Sigmoid colon (tissue), 6 donors: ENCODE measurements at regions not wholly inside any gene's neighbourhood (a gene's known extent, or its start where the extent isn't known, plus 50 kb on each side); places are given as distances from the start of the nearest gene placed in this dataset.

Source experiments
- DNase-seq: peaks from one replicate; pipeline ENCODE4 v3.0.0-alpha.2; 2019
- H3K27ac ChIP-seq, 4 donors: fragments of 200-600 bp; sonication (generic); one replicate each; pipeline ENCODE4 v1.5.1; 2016 to 2019; ENCODE audit warnings: mild to moderate bottlenecking in 1 of 4
- H3K27me3 ChIP-seq, 3 donors: fragments of 200-600 bp; sonication (generic); one replicate each; pipeline ENCODE4 v1.5.1; 2019; ENCODE audit warnings: mild to moderate bottlenecking in 1 of 3
- H3K36me3 ChIP-seq, 4 donors: fragments of 200-600 bp; sonication (generic); one replicate each; pipeline ENCODE4 v1.5.1; 2016 to 2019
- H3K4me1 ChIP-seq, 4 donors: fragments of 200-600 bp; sonication (generic); one replicate each; pipeline ENCODE4 v1.5.1; 2017 to 2019
- H3K4me3 ChIP-seq, 4 donors: fragments of 200-600 bp; sonication (generic); one replicate each; pipeline ENCODE4 v1.5.1; 2017 to 2019; ENCODE audit warnings: mild to moderate bottlenecking in 2 of 4, moderate library complexity in 1 of 4
- H3K9me3 ChIP-seq, 4 donors: fragments of 200-600 bp in 3 of 4; sonication (generic) in 3 of 4; one replicate each; pipeline versions ENCODE4 v1.5.1 to v1.6.1; 2013 to 2019
- CTCF ChIP-seq, 4 experiments: fragments of 450-650 bp in 3 of 4; fragments of 200-600 bp in 1 of 4; IDR thresholded peaks; one replicate each; pipeline ENCODE4 v1.5.1; 2016 to 2019; ENCODE audit warnings: antibody characterized with exemption in 4 of 4, mild to moderate bottlenecking in 3 of 4, moderate library complexity in 2 of 4
- EP300 ChIP-seq, 4 donors: sonication (generic); formaldehyde crosslinking; IDR thresholded peaks; one replicate each; pipeline ENCODE4 v1.6.1; 2017; ENCODE audit warnings: antibody characterized with exemption in 4 of 4
- POLR2A ChIP-seq, 2 donors: fragments of 450-650 bp; IDR thresholded peaks; one replicate each; pipeline ENCODE4 v1.6.1; 2016; ENCODE audit warnings: antibody characterized with exemption in 2 of 2, mild to moderate bottlenecking in 2 of 2, moderate library complexity in 2 of 2
- POLR2AphosphoS5 ChIP-seq, 4 donors: sonication (generic); formaldehyde crosslinking; IDR thresholded peaks; one replicate each; pipeline ENCODE4 v1.6.1; 2017; ENCODE audit warnings: antibody characterized with exemption in 4 of 4
- WGBS, 2 donors: extraction: QIAGEN DNeasy Blood & Tissue Kit; methylation state at CpG; one replicate each; pipeline ENCODE4 v1.1.7; 2013; 5-methylcytosine and 5-hydroxymethylcytosine counted together
- intact Hi-C: fragments of 100-400 bp; cut with DNase I; formaldehyde crosslinking; loops from one replicate; pipeline ENCODE4 v1.15.1; 2023
- donor health status: healthy with polysubstance abuse.
- donor health status: healthy.

DNA sequence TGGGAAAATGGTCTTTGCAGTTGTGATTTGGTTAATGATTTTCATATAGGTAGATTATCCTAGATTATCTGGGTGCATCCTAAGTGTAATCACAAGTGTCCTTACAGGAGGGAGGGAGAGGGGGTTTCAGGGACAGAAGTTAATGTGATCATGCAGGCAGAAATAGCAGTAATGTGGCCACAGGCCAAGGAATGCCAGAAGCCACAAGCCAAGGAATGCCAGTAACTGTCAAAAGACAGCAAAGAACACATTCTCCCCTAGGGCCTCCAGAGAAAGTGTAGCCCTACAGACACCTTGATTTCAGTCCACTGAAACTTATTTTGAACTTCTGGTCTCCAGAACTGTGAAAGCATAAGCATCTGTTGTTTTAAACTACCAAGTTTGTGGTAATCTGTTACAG lies 2074.5 kb downstream of the MAT2B start:
- Histone ChIP-seq H3K36me3 (no peaks in the 10 kb centered on the region), H3K9me3 (no peaks in the 10 kb centered on the region), H3K27ac (no peak overlapping the region), H3K4me1 (no peaks in the 10 kb centered on the region), H3K4me3 (no peak overlapping the region), H3K27me3 (no peaks in the 10 kb centered on the region)
- TF ChIP-seq POLR2A (IDR thresholded peaks at IDR 0.05) (no peak), POLR2AphosphoS5 (IDR thresholded peaks at IDR 0.05) (no peak), EP300 (IDR thresholded peaks at IDR 0.05) (no peak), CTCF (IDR thresholded peaks at IDR 0.05) (no peak)
- intact Hi-C loops = no loop called here
- no peak for DNase-seq

GRCh38 chr5:165594693-165595092 lies 2089.3 kb downstream of the MAT2B start:
- TF ChIP-seq POLR2AphosphoS5 (IDR thresholded peaks at IDR 0.05) (no peak), POLR2A (IDR thresholded peaks at IDR 0.05) (no peak), EP300 (IDR thresholded peaks at IDR 0.05) (no peak), CTCF (IDR thresholded peaks at IDR 0.05) (no peak)
- no peaks in the 10 kb centered on the region for H3K4me1 ChIP-seq
- 44 to 79% methylated on average over 1 of the region's 1 CpG for WGBS, 2 donors
- intact Hi-C loops = no loop called here
- H3K27me3 ChIP-seq = no peaks in the 10 kb centered on the region
- no peaks in the 10 kb centered on the region for H3K9me3 ChIP-seq
- no peak overlapping the region for H3K27ac ChIP-seq
- no peak for DNase-seq
- no peak overlapping the region for H3K4me3 ChIP-seq
- no peaks in the 10 kb centered on the region for H3K36me3 ChIP-seq

DNA sequence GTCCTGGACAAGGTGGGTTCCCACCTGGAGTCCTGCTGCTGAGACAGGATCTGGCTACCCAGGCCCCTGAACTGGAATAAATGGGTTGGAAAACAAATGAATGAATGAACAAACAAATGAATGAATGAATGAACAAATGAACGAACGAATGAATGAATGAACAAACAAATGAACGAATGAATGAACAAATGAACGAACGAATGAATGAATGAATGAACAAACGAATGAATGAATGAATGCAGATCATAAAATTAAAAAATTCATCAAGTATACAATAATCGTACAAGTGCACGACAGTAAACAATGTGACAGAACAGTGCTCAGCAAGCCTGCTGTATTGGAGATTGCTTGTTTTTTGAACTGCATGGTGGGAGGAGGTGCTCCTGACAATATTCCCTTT lies 2097.1 kb downstream of the MAT2B start:
- TF ChIP-seq CTCF (IDR thresholded peaks at IDR 0.05) (no peak), POLR2A (IDR thresholded peaks at IDR 0.05) (no peak), EP300 (IDR thresholded peaks at IDR 0.05) (no peak), POLR2AphosphoS5 (IDR thresholded peaks at IDR 0.05) (no peak)
- H3K27me3 ChIP-seq = no peaks in the 10 kb centered on the region
- H3K27ac ChIP-seq = no peak overlapping the region

GRCh38 chr5:165607026-165607425 lies 2101.6 kb downstream of the MAT2B start:
- intact Hi-C loops = no loop called here
- WGBS, 2 donors = 90 to 93% methylated on average over 12 of the region's 12 CpGs
- Histone ChIP-seq H3K36me3 (no peaks in the 10 kb centered on the region), H3K4me1 (no peaks in the 10 kb centered on the region), H3K27ac (no peak overlapping the region), H3K27me3 (no peaks in the 10 kb centered on the region), H3K4me3 (no peak overlapping the region), H3K9me3 (no peaks in the 10 kb centered on the region)
- TF ChIP-seq POLR2A (IDR thresholded peaks at IDR 0.05) = no peak
- no peak for TF ChIP-seq POLR2AphosphoS5 (IDR thresholded peaks at IDR 0.05)
- no peak for TF ChIP-seq CTCF (IDR thresholded peaks at IDR 0.05)
- TF ChIP-seq EP300 (IDR thresholded peaks at IDR 0.05) = no peak
- DNase-seq = no peak

More for the DNA sequence above, 2097.1 kb downstream of the MAT2B start:
- DNase-seq = no peak
- intact Hi-C loops = no loop called here
- H3K4me1 ChIP-seq = no peaks in the 10 kb centered on the region
- H3K4me3 ChIP-seq = no peak overlapping the region
- H3K36me3 ChIP-seq = no peaks in the 10 kb centered on the region
- WGBS, 2 donors = 68 to 86% methylated on average over 8 of the region's 8 CpGs
- no peaks in the 10 kb centered on the region for H3K9me3 ChIP-seq

- H3K27me3 ChIP-seq = no peaks in the 10 kb centered on the region
- WGBS, 2 donors = 90 to 93% methylated on average over 2 of the region's 2 CpGs
- no peak for DNase-seq
- no peaks in the 10 kb centered on the region for H3K9me3 ChIP-seq
- H3K27ac ChIP-seq = no peak overlapping the region
- no peaks in the 10 kb centered on the region for H3K36me3 ChIP-seq
- intact Hi-C loops = no loop called here
- no peak overlapping the region for H3K4me3 ChIP-seq
- no peaks in the 10 kb centered on the region for H3K4me1 ChIP-seq
- TF ChIP-seq EP300 (IDR thresholded peaks at IDR 0.05) = no peak
- TF ChIP-seq POLR2AphosphoS5 (IDR thresholded peaks at IDR 0.05) = no peak
- TF ChIP-seq POLR2A (IDR thresholded peaks at IDR 0.05) = no peak
- no peak for TF ChIP-seq CTCF (IDR thresholded peaks at IDR 0.05)
Observed at GRCh38 chr5:165609871-165610270, 2104.5 kb downstream of the MAT2B start.
